OCI-LY3 (cell line): ENCODE measurements at regions not wholly inside any gene's neighbourhood (a gene's known extent, or its start where the extent isn't known, plus 50 kb on each side); places are given as distances from the start of the nearest gene placed in this dataset.

ENCODE experiments used
- EZH2phosphoT487 ChIP-seq: fragments of 200-600 bp; shearing (Covaris generic); IDR thresholded peaks from 2 replicates; pipeline ENCODE4 v1.6.1; 2018; ENCODE audit warnings: antibody characterized with exemption, mixed run types, low read depth
- TF ChIP-seq, protein P1 (sequence below): fragments of 200-600, 300-600 bp; sonication (generic); IDR thresholded peaks from 2 replicates; pipeline ENCODE4 v1.5.1; 2014; ENCODE audit warnings: antibody characterized with exemption, low read length, low read depth

DNA sequence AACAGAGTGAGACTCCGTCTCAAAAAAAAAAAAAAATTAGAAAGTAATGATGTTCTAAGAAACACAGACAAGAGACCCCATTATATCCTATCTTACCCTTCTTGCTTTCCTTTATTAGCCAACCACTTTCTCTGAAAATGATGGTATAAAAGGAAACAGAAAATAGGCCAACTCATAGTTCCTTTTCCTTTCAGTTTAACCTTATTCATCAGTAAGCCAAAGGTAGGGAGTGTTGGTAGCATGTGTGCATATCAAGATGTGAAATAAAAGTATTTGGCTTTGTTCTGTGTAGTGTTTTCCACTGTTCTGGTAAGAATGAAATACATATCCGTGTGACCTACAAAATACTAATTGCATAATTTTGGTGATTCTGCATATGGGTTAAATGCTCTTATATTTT, 266.6 kb downstream of the ZNF674 start:
- TF ChIP-seq, protein P1, sequence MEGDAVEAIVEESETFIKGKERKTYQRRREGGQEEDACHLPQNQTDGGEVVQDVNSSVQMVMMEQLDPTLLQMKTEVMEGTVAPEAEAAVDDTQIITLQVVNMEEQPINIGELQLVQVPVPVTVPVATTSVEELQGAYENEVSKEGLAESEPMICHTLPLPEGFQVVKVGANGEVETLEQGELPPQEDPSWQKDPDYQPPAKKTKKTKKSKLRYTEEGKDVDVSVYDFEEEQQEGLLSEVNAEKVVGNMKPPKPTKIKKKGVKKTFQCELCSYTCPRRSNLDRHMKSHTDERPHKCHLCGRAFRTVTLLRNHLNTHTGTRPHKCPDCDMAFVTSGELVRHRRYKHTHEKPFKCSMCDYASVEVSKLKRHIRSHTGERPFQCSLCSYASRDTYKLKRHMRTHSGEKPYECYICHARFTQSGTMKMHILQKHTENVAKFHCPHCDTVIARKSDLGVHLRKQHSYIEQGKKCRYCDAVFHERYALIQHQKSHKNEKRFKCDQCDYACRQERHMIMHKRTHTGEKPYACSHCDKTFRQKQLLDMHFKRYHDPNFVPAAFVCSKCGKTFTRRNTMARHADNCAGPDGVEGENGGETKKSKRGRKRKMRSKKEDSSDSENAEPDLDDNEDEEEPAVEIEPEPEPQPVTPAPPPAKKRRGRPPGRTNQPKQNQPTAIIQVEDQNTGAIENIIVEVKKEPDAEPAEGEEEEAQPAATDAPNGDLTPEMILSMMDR = no peak
- no peak for TF ChIP-seq EZH2phosphoT487
